22Rv1 (cell line): ENCODE measurements at regions not wholly inside any gene's neighbourhood (a gene's known extent, or its start where the extent isn't known, plus 50 kb on each side); places are given as distances from the start of the nearest gene placed in this dataset.

Source experiments
- H3K27ac ChIP-seq: fragments of 450-650 bp; 2 replicates; pipeline ENCODE4 v1.5.1; 2017
- CTCF ChIP-seq: fragments of 450-650 bp; IDR thresholded peaks from 2 replicates; pipeline ENCODE4 v1.5.1; 2017; ENCODE audit warnings: mild to moderate bottlenecking
- ZFX ChIP-seq: fragments of 450-650 bp; IDR thresholded peaks from 2 replicates; pipeline ENCODE4 v1.6.1; 2017; ENCODE audit warnings: antibody characterized with exemption, borderline replicate concordance

GRCh38 chr6:163777716-163778115, 363.2 kb downstream of the QKI start:
- no peak overlapping the region for H3K27ac ChIP-seq
- TF ChIP-seq CTCF (no peak), ZFX (no peak)

GRCh38 chr6:163776906-163777686, 362.6 kb downstream of the QKI start:
- H3K27ac ChIP-seq: no peak overlapping the region
- TF ChIP-seq ZFX (no peak), CTCF (no peak)

GRCh38 chr6:163776196-163776905, 361.8 kb downstream of the QKI start:
- no peak for TF ChIP-seq ZFX
- TF ChIP-seq CTCF: no peak
- H3K27ac ChIP-seq: no peak overlapping the region

GRCh38 chr6:163775313-163775712, 360.8 kb downstream of the QKI start:
- no peak overlapping the region for H3K27ac ChIP-seq
- TF ChIP-seq ZFX (no peak), CTCF (no peak)

GRCh38 chr6:163774485-163774884, 360.0 kb downstream of the QKI start:
- TF ChIP-seq CTCF (no peak), ZFX (no peak)
- no peak overlapping the region for H3K27ac ChIP-seq

- TF ChIP-seq ZFX (no peak), CTCF (no peak)
- no peak overlapping the region for H3K27ac ChIP-seq
Observed at GRCh38 chr6:163773646-163774045, 359.1 kb downstream of the QKI start.

GRCh38 chr6:163772701-163773100, 358.2 kb downstream of the QKI start:
- TF ChIP-seq ZFX (no peak), CTCF (no peak)
- no peak overlapping the region for H3K27ac ChIP-seq
